VCaP (cell line): ENCODE measurements at regions not wholly inside any gene's neighbourhood (a gene's known extent, or its start where the extent isn't known, plus 50 kb on each side); places are given as distances from the start of the nearest gene placed in this dataset.

Experiments used
- H3K27ac ChIP-seq: fragments of 450-650 bp; 2 replicates; pipeline ENCODE4 v1.5.1; 2017
- TF ChIP-seq, protein P1 (sequence below): fragments of 450-650 bp; conservative IDR thresholded peaks from 2 replicates; pipeline ENCODE4 v1.5.1; 2017; ENCODE audit warnings: mild to moderate bottlenecking, moderate library complexity

DNA sequence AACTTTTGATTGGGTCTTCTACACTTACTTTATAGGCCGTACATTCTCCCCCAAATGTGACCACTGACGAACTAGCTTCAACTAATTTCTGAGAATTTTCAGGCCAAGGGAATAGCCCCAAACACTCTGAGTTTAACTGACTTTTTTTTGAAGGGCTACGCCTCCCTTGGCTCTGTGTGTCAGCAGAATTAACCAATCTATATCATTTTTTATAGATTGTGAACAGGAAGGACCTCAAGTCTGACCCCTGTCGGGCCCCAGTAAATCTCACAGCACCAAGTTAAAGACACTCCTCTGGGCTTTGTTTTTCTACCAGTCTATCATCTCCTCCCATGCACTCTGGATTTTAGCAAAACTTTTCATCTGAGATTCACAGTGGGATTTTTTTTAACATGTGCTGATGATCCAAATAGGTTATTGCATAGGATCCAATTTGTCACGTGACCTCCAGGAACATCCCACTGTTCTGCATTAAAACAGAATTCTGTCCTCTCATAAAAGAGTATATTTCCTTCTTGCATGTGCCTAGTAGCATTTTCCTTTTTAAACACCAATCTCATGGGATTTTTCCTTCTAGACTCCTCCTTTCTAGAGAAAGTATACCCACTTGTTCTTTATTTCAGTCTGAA is 307.1 kb downstream of the OSR1 start:
- TF ChIP-seq, protein P1, sequence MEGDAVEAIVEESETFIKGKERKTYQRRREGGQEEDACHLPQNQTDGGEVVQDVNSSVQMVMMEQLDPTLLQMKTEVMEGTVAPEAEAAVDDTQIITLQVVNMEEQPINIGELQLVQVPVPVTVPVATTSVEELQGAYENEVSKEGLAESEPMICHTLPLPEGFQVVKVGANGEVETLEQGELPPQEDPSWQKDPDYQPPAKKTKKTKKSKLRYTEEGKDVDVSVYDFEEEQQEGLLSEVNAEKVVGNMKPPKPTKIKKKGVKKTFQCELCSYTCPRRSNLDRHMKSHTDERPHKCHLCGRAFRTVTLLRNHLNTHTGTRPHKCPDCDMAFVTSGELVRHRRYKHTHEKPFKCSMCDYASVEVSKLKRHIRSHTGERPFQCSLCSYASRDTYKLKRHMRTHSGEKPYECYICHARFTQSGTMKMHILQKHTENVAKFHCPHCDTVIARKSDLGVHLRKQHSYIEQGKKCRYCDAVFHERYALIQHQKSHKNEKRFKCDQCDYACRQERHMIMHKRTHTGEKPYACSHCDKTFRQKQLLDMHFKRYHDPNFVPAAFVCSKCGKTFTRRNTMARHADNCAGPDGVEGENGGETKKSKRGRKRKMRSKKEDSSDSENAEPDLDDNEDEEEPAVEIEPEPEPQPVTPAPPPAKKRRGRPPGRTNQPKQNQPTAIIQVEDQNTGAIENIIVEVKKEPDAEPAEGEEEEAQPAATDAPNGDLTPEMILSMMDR = no peak
- H3K27ac ChIP-seq = no peak overlapping the region

DNA sequence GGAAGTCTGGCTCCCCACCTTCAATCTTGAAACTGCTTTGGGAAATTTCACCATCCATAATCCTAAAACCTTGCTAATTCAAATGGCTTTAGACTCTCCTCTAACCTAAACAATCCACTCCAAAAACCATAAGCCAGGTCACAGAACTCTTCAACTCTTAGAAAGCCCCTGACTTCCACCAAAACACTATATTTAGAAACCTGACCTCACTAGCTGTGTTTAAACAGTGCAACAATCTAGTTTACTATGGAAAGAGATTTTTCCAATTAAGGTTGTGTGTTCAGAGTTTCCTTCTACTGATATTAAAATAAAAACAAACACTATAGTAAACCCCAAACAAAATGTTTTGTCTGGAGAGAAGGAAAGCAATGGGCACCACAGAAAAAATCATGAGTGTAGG is 308.1 kb downstream of the OSR1 start:
- TF ChIP-seq, protein P1 = no peak
- no peak overlapping the region for H3K27ac ChIP-seq

DNA sequence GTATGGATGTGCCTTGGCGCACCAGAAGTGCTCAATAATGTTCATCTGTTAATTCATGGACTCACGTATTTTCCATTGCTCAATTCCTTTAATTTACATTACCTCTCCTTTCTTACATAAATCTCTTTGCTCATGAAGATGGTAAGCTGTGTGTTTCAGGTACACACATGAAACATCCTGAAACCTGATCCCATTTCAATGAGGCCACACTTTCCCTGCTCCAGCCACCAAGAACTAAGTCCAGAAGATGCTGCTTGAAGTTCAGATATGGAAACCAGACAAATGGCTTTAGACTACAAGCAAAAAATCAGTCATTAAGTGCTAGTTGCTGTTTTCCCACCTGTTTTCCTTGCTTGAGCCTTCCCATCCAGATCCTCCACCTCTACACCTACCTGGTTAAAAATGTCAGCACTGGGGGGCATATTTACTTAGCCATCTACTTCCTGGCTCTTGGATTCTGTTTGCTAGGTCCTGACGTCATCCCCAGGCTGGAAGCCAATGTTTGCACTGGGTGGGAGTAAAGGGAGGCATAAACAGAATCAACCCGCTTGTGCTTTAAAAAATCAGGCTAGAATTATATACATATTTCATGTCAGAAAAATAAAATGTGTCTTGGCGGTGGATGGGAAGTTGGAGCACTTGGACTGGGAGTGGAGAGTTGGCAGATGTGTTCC is 309.7 kb downstream of the OSR1 start:
- H3K27ac ChIP-seq = no peak overlapping the region
- TF ChIP-seq, protein P1 = no peak

DNA sequence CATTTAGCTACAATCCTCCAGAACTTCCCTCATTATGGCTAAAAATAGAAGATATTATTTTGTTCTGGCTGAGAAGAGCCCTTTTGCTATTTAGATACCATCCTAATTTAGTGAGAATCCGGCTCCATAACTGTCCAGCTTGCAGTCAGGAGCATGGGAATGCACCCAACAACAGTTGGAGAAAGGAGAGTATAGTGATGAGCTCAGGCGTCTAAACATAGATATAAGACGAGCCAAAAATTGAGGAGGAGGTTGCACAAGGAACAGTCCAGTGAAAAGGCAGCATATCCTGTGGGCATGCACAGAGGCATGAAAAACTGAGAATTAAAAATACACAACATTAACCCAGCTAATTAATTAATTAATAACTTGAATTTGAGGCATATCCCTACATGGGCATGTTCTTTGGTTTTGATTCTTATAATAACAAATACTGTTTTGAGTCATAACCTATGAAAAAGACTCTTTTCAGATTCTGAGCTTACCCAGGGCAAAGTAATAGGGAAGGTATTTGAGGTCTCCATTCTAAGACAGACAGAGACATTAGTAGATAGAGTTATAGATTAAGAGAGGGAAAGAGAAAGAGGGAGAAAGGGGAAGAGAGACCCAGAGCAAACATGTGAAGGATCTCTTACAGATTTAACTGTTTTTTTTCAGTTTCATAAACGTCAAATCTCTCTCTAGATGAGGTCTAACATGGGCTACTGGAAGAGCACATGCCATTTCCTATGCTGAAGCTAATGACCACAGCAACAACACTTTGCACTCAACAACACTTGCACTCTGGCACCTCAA is 311.2 kb downstream of the OSR1 start:
- TF ChIP-seq, protein P1 = no peak
- no peak overlapping the region for H3K27ac ChIP-seq

DNA sequence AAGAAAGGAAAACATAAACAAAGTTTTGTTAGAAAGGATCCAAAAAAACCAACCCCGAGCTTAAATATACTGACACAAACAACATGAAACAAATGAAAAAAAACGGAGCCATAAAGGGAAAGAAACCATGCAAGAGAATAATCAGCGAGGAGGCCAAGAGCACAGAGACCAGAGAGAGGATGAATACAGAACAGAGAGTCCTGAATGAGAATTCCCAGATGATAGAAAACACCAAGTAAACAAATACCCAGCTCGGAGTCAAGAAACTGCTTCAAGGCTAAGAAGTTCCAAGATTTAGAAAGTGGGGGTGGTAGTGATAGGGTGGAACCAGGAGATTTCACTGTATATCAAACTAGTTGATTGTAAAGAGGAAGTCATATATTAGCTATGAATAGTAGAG is 313.3 kb downstream of the OSR1 start:
- H3K27ac ChIP-seq = no peak overlapping the region
- TF ChIP-seq, protein P1 = no peak

DNA sequence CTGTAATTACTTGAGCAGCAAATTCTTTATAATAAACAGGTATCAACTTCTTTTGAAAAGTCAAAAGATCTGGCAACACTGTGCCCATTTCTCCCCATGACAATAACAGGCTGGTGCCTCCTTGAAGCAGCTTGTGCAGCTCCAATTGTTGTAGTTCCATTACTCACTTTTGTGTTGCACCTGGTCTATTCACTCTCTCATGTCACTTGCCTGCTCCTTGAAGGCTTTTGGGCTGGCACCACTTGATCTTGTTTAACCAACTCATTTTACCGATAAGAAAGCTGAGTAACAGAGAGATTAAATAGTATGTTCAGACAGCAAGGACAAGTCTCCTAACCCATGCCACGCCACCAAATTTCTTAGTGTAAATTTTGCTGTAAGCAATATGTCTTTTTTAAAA is 314.5 kb downstream of the OSR1 start:
- TF ChIP-seq, protein P1 = no peak
- no peak overlapping the region for H3K27ac ChIP-seq

DNA sequence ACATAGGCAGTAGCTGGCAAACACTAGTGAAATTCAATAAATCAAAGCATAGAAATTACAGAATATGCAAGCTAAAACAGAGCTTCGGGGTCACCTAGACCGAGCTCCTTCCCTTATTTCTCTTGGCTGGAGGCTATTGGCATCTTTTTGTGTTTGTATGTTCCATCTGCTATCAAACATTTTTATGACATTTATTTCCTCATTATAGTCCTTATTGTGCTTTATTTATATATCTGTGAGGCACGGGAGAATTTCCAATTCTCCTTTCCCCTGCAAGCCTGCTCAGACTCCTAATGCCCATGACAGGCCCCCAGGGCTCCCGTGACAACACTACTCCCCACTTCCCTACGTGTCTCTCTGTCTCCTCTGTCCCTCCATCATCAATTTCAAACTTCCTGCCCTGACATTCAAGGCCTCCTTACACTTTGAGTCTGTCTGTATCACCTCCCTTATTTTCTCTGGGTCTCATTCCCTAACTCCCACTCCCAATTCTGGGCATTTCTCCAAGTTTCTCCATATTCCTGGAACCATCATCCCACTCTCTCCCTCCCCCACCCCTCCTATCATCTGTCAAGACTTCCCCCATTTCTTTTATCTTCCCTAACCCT is 316.9 kb downstream of the OSR1 start:
- TF ChIP-seq, protein P1 = no peak
- H3K27ac ChIP-seq = no peak overlapping the region
